ENCODE measurements at regions not wholly inside any gene's neighbourhood (a gene's known extent, or its start where the extent isn't known, plus 50 kb on each side); places are given as distances from the start of the nearest gene placed in this dataset.

DNA sequence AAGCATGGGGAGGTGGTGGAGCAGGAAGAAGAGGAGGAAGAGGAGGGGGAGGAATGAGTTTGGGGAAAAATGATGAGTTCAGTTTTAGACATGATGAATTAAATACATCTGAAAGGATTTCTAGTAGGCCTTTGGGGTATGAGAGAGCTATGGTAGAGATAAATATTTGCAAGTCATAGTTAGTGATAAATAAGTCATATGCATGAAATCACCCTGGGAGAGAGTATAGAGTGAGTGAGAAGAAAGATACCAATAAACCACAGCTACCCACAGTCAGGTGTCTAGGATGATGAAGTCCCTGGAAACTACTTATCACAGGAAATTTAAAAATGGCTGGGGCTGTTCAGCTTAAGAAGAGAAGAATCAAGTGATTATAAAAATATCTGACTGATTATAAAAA lies 240.5 kb downstream of the RDH14 start:
- TF ChIP-seq CTCF (IDR thresholded peaks at IDR 0.05) (no peak), ZFX (IDR thresholded peaks at IDR 0.05; ENCODE audit: borderline replicate concordance) (no peak)
